ENCODE measurements at regions not wholly inside any gene's neighbourhood (a gene's known extent, or its start where the extent isn't known, plus 50 kb on each side); places are given as distances from the start of the nearest gene placed in this dataset.

DNA sequence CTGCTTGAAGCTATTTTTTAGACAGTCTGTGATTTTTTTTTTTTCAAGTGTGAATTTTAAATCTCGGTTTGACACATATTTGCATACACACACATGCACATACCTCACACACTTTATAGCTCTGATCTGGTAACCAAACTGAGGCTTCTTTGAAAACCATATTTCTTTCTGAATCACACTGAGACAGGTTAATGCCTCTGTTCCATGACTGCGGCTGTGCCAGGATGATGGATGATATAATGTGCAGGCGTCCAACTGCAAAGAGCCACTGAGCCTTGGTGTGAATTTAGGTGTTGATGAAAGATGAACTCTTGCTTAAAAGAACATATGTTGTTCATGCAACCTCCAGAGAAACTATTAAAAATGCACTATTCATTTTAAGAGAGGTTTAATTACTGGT is 504.0 kb upstream of the OLFM3 start:
- TF ChIP-seq, protein P1, sequence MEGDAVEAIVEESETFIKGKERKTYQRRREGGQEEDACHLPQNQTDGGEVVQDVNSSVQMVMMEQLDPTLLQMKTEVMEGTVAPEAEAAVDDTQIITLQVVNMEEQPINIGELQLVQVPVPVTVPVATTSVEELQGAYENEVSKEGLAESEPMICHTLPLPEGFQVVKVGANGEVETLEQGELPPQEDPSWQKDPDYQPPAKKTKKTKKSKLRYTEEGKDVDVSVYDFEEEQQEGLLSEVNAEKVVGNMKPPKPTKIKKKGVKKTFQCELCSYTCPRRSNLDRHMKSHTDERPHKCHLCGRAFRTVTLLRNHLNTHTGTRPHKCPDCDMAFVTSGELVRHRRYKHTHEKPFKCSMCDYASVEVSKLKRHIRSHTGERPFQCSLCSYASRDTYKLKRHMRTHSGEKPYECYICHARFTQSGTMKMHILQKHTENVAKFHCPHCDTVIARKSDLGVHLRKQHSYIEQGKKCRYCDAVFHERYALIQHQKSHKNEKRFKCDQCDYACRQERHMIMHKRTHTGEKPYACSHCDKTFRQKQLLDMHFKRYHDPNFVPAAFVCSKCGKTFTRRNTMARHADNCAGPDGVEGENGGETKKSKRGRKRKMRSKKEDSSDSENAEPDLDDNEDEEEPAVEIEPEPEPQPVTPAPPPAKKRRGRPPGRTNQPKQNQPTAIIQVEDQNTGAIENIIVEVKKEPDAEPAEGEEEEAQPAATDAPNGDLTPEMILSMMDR (IDR thresholded peaks at IDR 0.05; ENCODE audit: poor library complexity): no peak
- no peak for TF ChIP-seq EZH2 (IDR thresholded peaks at IDR 0.05; ENCODE audit: borderline replicate concordance)
